Renal cortex interstitium (tissue), 11 donors: ENCODE measurements at regions not wholly inside any gene's neighbourhood (a gene's known extent, or its start where the extent isn't known, plus 50 kb on each side); places are given as distances from the start of the nearest gene placed in this dataset.

Experiments
- DNase-seq, 11 donors: peaks; one replicate each; pipeline ENCODE4 v3.0.0-alpha.2; 2013; ENCODE audit warnings: low read depth in 9 of 11, low spot score in 4 of 11; ENCODE audit errors: extremely low read depth in 1 of 11

DNA sequence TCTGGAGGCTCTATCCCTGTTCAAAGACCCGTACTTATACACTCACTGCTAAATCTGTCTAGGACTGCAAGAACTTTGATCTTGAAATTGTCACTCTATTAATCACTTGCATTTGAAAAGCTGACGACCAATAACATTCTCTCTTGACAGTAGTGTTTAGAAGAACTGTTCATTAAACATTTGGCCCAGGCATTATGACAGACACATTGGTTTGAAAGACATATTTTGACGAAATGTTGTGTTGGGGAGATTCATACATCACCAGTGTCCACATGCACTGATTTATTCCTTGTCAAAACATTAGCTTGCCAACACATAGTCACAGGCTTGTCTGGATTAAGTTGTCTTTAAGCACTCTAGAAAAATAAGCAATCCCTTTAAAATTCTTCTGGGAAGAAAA lies 951.3 kb downstream of the ADGRL2 start:
- DNase-seq, result no peak

DNA sequence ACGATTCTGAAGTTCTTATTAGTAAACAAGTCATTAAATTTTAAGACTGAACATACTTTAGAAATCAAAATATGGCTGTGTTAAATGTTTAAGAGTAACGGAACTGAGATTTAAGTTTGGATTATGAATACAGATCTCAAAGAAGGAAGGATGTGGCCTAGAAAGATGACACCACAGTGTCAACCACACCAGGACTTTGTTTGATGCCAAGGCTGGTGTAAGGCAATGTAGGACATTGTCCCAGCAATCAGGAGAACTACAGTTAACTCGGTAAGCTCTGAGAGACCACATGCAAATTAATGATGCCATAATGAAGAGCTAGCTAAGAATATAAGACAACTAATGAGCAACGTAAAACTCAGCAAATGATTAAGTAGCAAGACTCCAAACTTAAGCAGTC lies 932.9 kb downstream of the ADGRL2 start:
- no peak for DNase-seq

DNA sequence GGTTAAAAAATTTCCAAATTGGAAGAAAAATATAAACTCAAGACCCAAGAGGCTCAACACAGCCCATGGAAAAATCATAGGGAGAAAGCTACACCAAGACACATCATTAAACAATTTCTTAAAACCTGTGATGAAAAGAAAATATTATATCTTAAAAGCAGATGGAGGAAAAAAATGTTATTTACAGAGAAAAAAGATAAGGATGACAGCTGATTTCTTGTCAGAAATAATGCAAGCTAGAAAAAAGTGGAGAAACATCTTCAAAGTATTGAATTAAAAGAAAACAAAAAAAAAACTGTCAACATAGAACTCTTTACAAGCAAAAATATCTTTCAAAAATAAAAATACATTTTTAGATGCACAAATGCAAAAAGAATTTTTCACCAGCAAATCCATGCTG lies 930.5 kb downstream of the ADGRL2 start:
- no peak for DNase-seq

DNA sequence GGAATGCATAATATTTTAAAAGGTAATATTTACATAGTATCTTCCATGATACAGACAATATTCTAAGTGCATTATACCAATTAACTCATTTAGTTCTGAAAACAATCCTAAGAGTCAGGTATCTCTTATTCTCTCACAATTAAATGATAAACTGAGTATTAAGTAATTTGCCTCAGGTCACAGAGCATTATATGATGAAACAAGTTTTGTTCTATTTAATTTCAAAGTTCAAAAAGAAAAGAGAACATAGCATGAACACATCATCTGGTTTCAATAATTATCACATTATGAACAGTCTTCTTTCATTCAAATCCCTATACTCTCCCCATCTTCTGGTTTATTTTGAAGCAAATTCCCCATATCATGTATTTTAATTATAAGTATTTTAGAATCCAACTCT lies 927.5 kb downstream of the ADGRL2 start:
- no peak for DNase-seq

DNA sequence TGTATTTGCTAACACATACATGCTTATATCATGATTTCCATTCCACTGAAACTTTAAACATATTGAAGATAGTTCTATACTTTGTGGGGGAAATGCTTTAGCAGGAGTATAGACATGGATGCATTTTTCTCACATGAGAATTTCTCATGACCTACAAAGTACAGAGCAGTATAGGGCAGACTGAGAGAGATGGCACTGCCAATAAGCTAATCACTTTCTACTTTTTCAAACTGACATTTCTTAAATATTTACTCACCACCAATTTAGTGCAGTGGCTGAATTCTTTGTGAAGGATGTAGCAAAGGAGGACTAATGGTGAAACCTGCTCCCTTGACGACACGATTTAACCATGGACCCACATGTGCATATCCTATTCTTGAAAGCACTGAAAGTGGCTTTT lies 923.5 kb downstream of the ADGRL2 start:
- no peak for DNase-seq

DNA sequence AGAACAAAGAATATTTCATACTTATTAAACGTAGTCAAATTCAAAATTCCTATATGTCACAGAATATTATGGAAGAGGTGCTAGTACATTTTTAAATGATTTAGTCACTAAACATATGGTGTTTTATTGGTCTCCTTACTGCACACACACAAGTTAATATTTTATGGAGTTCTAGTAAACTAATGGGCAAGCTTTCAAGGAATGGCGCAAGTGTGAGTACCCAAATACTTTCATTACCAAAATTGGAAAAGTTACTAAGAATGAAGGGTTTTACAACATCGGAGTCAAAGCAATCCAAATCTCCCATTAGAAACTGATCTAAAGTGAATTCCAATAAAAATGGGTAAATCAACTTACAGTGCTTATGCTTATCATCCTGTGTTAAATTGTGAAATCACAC lies 921.9 kb downstream of the ADGRL2 start:
- DNase-seq, result no peak

DNA sequence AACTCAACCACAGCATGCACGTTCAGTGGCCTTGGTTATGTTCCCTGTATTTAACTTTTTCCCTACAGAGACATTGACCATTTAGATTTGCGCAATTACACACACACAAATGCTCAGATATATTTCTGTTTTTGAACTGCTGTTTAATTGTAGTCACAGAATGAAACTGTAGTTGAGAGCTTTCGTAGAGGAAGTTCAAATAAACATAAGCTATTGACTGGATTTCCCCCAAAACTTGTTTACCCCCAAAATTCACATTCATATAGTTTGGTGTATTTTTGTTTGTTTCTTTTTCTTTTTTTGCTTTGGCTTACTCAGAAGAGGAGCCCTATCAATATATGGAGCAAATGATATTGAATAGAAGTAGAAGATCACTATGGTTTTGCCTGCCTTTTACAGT lies 921.0 kb downstream of the ADGRL2 start:
- no peak for DNase-seq

DNA sequence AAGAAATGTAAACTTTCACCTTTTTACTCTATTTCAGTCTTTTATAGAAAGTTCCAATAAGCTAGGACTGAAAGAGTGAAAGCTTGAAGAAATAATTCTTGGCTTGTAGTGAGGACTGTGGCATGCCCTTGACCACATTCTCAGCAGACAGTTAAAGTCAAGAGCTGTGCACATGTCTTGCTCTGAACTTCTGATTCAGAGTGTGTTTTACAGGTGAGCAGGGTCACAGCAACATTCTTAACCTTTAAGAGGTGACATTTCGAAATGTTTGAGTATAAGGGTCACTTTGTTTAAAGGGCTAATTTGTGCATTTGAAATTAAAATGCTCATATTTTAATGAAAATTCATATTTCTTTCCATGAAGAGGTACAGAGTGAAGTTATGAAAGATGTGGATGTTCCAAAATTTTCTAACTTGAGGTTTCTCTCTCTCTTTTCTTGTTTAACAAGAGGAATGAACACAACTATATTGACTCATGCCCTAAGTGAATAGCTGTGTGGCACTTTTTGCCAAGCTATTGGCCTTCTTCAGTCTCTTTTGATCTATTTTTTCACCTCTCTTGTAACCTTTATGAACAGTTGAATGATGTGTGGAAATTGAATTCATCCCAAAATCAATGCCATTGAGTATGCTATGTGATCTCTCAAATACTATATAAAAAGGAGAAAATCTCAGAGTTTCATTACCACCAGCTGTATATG lies 918.1 kb downstream of the ADGRL2 start:
- no peak for DNase-seq

DNA sequence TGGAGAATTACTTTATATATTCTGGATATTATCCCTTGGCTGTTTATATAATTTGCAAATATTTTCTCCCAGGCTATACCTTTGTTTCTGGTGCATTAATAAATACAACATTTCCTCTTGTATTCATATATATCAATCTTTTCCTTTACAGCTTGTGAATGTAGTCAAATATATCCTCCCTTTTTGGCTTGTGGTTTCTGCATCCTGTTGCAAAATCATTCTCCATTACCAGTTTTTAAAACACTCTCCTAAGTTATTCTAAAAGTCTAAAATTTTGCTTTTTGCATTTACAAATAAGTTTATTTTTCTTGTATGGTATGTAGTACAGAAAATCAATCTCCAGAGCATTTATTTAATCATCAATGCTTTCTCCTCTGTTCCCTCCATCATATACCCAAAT lies 909.4 kb downstream of the ADGRL2 start:
- DNase-seq, result no peak

DNA sequence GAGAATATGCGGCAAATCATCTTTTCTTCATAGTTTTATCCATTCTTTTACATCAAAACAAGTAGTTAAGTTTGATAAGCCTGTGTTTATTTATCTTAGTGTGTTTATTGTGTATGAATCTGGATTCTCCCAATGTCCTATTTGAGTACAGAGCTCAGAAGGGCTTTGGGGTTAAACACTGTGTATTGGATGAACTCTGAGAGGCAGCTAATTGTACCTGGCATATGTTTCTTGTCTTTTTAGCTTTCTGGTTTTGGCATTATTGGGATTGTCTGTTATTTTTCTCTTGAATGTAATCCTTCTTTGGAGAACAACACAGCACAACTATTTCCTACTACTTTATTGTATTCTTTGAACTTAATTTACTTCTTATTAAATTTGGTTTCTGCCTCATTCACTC lies 906.9 kb downstream of the ADGRL2 start:
- DNase-seq, result no peak

DNA sequence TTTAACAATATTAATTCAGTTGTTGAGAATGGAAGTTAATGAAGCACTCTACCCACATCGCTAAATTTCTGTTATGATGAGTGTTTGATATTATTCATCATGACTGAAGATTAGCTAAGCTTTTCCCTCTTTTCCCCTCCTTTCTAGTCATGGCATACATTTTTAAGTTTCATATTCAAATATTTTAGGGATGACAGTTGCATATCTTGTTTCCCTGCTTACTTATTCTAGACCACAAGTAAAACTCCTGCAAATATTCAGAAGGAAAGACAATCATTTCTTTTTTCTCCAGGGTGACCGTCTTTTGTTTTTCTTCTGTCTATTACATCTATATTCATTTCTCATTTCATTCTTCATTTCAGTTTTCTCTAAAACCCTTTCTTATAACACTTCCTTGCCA lies 906.0 kb downstream of the ADGRL2 start:
- no peak for DNase-seq

DNA sequence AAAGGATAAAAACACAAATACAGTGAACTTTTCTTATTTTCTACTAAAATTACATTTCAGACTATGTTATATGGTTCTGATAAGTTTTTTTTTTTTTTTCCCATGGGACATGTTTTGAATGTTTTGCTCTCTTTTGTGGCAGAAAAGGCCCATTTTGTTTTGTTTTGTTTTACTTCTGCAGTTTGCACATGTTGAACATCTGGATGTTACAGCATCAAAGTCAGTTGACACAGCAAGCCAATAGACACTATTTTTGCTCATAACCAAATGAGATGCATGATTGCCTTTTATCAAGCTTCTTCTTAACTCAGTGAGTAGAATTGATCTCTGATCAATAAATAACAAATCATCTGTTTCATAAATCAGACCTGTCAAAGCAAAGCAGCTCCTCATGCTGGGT lies 904.2 kb downstream of the ADGRL2 start:
- peak in 3 of 11 donors; percentile 2 to 9 (median 5) for DNase-seq

DNA sequence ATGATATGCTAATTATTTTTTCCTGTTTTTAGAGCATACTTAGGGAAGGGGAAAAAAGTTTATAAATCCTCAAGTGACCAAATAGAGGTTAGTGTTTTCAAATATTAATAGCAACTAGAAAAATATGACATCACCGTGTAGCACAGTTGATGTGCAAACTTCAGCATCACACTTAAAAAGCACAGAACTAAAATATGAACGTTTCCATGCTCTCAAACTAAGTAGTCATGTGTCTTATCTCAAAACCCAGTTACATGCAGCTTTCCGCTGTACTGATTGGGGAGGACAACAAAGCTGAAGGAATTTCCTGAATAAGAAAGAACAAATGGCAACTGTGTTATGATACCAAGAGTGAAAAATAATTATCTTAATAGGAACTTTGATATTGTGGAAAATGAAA lies 903.7 kb downstream of the ADGRL2 start:
- DNase-seq, result peak in 3 of 11 donors; percentile 16 to 31 (median 24)

DNA sequence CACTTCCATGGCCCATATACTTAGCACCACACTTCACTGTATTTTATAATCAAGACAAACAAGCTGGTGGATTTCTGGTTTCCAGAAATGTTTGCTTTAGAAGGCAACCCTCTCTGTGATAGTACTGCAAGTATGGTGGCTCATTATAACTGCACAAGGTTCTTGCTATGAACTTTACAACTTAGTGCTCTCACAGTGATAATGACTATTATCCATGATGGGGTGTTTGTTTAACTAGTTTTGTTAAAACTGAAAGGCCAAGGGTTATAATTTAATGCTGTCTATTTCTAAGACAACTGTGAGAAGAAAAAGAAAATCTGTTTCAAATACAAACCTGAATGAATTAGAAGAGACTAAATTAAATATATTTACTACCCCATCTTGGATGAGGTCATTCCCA lies 903.2 kb downstream of the ADGRL2 start:
- DNase-seq, result no peak

DNA sequence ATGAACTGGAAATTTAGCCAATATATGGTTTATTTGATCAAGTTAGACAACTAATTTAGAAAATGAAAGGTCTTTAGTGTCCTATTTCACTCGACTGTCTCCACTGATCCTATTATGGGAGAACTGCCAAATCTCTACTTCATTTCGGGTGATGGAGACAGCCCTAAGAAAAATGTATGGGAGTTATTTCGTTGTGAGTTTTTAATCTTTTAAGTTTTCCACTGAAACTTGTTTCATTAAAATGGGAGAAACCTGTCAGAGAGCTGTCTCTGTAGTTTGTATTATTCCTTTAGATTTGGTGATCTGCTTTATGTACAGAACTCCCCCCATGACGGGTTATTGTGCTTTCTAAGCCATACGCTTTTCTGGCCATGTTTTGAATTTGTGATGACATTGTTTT lies 899.7 kb downstream of the ADGRL2 start:
- no peak for DNase-seq

DNA sequence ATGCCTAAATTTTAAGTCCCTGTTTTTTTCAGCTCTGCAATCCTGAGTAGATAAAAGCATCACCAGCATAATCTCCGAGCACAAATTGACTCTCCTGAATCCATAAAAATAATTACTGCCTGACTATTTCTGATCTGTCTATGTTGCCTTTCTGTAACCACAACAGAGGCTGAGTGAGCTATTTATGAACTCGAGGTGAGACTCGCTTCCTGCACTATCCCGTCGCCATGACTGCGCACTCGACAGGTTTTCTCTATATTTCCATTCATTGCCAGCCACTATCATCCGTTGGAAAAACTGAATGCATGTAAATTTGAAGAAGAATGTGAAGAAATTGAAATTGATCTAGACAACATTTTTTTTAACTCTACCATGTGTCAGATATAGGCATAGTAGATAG lies 897.2 kb downstream of the ADGRL2 start:
- DNase-seq, result no peak

DNA sequence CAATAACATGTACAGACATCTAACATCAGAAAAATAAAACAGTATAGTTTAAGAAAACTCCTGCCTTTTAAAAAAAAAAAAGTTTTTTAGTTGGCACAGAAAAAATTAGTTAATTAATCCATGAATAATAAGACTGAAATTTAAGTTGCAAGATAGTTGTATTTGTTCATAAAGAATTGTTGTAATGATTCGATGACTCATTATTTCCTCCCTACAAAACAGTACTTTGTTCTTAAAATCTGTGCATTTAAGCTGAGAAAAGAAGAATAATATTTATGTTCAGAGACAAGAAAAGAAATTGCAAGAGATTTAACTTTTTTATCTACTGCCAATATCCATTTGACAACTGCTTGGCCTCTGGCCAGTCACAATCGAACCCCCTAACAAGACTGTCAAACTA lies 894.7 kb downstream of the ADGRL2 start:
- no peak for DNase-seq

DNA sequence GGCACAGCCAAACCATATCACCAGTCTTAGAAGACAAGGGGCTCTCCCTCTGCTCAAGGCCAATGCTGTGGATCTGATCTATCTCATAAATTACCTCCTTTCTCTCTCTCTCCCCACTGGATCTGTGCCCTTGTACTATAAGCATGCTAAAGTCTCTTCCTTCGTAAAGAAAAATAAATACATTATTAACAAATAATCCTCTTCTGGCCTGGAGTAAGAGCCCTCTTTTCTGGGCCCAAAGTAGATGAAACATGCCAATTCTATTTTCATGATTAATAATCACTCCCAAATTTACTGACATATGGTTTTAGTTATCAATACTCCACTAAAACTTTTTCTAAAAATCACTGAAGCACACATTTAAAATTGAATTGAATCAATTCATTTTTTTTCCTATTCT lies 889.7 kb downstream of the ADGRL2 start:
- no peak for DNase-seq

DNA sequence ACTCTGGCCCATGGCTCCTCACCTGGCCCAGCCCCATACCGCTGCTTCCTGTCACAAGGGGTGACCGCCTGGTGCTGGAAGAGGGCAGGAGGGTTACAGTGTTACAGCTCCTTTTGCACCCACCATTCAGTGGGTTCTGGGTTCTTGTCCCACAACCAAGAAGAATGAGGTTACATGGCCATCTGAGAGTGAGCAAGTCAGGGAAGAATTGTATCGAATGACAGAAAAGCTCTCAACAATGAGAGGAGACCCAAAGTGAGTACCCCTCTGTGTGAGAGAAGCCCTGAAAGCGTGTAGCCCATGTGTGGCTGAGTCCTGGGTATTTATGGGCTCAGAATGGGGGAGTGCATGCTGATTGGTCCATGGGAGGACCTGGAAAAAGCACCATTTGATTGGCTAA lies 888.5 kb downstream of the ADGRL2 start:
- DNase-seq, result no peak

DNA sequence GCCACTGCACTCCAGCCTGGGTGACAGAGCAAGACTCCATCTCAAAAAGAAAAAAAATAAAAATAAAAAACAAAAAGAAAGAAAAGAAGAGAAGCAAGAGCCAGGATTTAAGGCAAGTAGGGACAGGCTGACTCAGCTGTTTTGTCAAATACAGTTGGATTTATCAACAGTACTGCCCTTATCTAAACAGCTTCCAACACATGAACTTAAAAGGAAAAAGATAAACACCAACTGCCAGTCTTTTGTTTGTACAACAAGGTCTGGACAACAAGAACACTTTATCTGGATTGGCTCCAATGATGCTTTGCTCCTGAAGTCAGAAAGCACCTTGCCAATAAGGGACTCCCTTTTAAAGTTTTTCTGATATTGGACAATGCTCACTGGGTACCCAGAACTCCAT lies 886.0 kb downstream of the ADGRL2 start:
- DNase-seq, result no peak

DNA sequence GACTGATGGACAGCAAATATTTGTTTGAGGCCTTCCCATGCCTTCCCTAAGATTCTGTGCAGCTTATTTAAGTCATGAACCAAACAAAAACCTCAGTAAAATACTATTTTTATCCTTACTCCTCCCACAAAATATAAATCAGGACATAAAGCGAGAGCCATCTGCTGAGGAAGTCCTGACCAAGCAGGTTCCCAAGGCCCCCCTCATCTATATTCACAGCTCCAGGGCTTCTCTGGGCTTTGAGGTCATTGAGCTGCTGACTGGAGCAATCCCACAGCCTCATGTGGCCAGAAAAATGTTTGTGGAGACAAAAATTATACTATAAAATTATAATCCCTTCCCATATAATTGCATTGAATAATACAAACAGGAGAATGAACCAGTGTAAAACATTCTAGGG lies 846.2 kb downstream of the ADGRL2 start:
- no peak for DNase-seq

DNA sequence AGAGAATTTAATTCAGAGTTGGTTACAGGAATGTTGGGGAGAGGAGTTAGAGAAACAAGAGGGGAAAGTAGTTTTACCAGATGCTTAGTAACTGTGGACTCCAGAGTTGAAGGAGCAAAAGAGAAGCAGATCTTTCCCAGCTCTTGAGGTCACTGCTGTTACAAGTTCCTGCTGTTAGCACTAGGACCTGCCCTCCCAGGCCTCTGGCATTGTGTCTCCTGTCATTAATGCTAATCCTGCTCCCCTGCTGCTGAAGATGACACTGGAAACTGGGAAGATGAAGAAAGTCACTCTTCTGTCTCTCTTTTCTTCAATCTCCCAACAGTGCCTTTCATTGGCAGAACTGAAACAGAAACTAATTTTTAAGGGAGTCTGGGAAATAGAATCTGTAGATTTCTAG lies 845.6 kb downstream of the ADGRL2 start:
- DNase-seq, result no peak
